Stimulated activated CD4-positive, alpha-beta T cell treated with anti-CD3 and anti-CD28 coated beads, Interleukin-2, amount 100 ng/mL, for 4 hours (primary cell): ENCODE measurements at regions not wholly inside any gene's neighbourhood (a gene's known extent, or its start where the extent isn't known, plus 50 kb on each side); places are given as distances from the start of the nearest gene placed in this dataset.

ENCODE experiments used
- DNase-seq: peaks from one replicate; pipeline ENCODE4 v3.0.0-alpha.2; 2020; ENCODE audit warnings: low read depth

DNA sequence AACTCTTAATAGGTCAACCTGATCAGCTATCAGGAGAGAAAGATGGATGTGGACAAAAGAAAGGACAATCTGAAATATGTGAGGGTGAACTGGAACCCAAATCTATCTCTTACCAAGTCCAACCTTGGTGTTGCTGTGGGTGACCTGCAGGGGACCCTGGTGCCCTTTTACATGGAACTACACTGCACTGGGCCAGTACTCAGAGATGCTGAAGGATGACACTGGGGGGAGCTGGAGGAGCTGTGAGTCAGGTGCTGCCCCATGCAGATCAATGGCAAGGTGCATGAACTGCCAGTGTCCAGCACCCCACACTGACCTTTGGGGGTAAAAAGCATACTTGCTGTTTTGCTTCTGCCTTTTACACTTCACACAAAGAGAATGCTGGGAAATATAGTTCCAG lies 55.6 kb upstream of the TBC1D5 start:
- DNase-seq, result no peak

GRCh38 chr3:17795711-17796110 lies 53.3 kb upstream of the TBC1D5 start:
- no peak for DNase-seq

DNA sequence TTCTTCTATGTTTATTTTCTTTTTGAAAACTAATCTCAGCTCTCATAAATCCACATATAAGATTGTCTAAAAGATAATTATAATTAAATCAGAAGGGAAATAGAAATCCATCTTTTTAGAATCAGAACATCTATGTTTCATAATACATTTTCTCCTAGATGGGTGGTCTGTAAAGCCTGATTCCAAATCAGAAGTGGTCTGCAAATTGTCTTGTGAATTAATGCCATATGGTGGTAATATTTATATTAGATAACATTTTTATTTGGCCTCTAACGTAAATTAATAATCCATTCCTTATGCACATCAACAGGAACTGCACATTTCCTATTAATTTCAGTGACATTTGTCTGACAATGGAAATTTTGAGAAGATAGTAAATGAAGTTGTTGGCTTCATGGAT lies 52.8 kb upstream of the TBC1D5 start:
- DNase-seq, result no peak

DNA sequence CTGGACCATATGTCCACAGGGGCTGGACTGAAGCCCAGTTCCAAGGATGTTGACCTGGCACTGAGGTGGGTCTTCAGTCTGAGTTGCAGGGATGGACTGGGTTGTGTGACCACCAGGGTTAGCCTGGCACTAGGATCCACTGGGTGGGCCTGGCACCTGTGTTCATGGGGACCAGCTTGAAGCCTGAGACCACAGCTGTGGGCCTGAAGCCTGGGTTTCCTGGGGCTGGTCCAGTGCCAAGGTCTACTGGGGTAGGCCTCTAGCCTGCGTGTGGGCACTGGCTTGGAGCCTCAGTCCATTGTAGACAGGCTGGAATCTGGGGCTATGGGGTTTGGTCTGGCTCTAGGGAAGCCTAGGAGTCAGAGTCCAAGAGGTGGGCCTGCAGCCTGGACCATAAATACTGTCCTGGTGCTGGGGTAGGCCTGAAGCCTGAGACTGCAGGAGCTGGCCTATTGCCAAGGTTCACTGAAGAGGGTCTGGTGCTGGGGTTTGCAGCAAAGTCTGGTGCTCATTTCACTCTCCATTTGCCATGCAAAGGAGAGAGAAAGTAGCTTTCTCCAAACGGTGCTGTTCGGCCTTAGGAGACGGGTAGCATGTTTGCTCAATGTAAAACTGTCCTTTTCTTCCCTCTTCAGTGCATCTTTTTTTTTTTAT lies 51.2 kb upstream of the TBC1D5 start:
- no peak for DNase-seq
